ENCODE measurements at regions not wholly inside any gene's neighbourhood (a gene's known extent, or its start where the extent isn't known, plus 50 kb on each side); places are given as distances from the start of the nearest gene placed in this dataset.

- H3K79me2 ChIP-seq (ENCODE audit: insufficient read depth, low read length): no peaks in the 10 kb centered on the region
- TF ChIP-seq CTCF (IDR thresholded peaks at IDR 0.05; ENCODE audit: insufficient read depth, low read depth, low read length) (no peak), EZH2 (IDR thresholded peaks at IDR 0.05; ENCODE audit: insufficient read depth, low read length) (no peak)
- no peak for FAIRE-seq
Measured at GRCh38 chr13:71285700-71286099, 581.3 kb downstream of the DACH1 start.

GRCh38 chr13:71278512-71278911 is 588.5 kb downstream of the DACH1 start:
- Histone ChIP-seq H3K27ac (ENCODE audit: low read depth, low read length) (no peak overlapping the region), H3K4me1 (ENCODE audit: insufficient read depth, low read length) (no peaks in the 10 kb centered on the region), H3K9me3 (ENCODE audit: insufficient read depth, low read depth, low read length) (no peaks in the 10 kb centered on the region), H3K4me3 (ENCODE audit: insufficient read depth, low read depth, low read length) (no peak overlapping the region), H3K36me3 (ENCODE audit: insufficient read depth, low read length) (no peaks in the 10 kb centered on the region), H3K79me2 (ENCODE audit: insufficient read depth, low read length) (no peaks in the 10 kb centered on the region), H4K20me1 (ENCODE audit: insufficient read depth, low read length) (no peaks in the 10 kb centered on the region), H3K9ac (ENCODE audit: low read length) (no peak overlapping the region), H3K4me2 (ENCODE audit: low read length) (no peak overlapping the region), H3K27me3 (ENCODE audit: insufficient read depth, low read length) (no peaks in the 10 kb centered on the region), H2AFZ (ENCODE audit: low read depth, low read length) (peak overlapping the region; percentile 26)
- Mint-ChIP-seq H3K4me3 (ENCODE audit: unreplicated experiment) (no peak overlapping the region), H3K27me3 (ENCODE audit: low read depth, unreplicated experiment) (no peaks in the 10 kb centered on the region), H3K27ac (ENCODE audit: unreplicated experiment) (no peak overlapping the region), H3K36me3 (ENCODE audit: low read depth, unreplicated experiment) (no peaks in the 10 kb centered on the region), H3K4me1 (ENCODE audit: low read depth, unreplicated experiment) (no peaks in the 10 kb centered on the region), H3K9me3 (ENCODE audit: unreplicated experiment) (no peaks in the 10 kb centered on the region)
- TF ChIP-seq EZH2 (IDR thresholded peaks at IDR 0.05; ENCODE audit: insufficient read depth, low read length) (no peak), CTCF (IDR thresholded peaks at IDR 0.05; ENCODE audit: insufficient read depth, low read depth, low read length) (no peak)
- no peak for DNase-seq (ENCODE audit: low read depth)
- FAIRE-seq: no peak

More at GRCh38 chr13:71285700-71286099, 581.3 kb downstream of the DACH1 start:
- H3K36me3 ChIP-seq (ENCODE audit: insufficient read depth, low read length): no peaks in the 10 kb centered on the region
- no peak overlapping the region for H3K9ac ChIP-seq (ENCODE audit: low read length)
- no peak for DNase-seq (ENCODE audit: low read depth)
- no peak overlapping the region for H3K4me3 ChIP-seq (ENCODE audit: insufficient read depth, low read depth, low read length)
- H3K9me3 ChIP-seq (ENCODE audit: insufficient read depth, low read depth, low read length): no peaks in the 10 kb centered on the region
- H3K4me3 Mint-ChIP-seq (ENCODE audit: unreplicated experiment): no peak overlapping the region
- H4K20me1 ChIP-seq (ENCODE audit: insufficient read depth, low read length): no peaks in the 10 kb centered on the region
- H3K9me3 Mint-ChIP-seq (ENCODE audit: unreplicated experiment): peaks cover 2% of the 10 kb centered on the region
- H3K4me1 ChIP-seq (ENCODE audit: insufficient read depth, low read length): no peaks in the 10 kb centered on the region
- H2AFZ ChIP-seq (ENCODE audit: low read depth, low read length): no peak overlapping the region
- H3K4me2 ChIP-seq (ENCODE audit: low read length): no peak overlapping the region
- H3K27me3 ChIP-seq (ENCODE audit: insufficient read depth, low read length): no peaks in the 10 kb centered on the region
- no peaks in the 10 kb centered on the region for H3K36me3 Mint-ChIP-seq (ENCODE audit: low read depth, unreplicated experiment)
- no peaks in the 10 kb centered on the region for H3K27me3 Mint-ChIP-seq (ENCODE audit: low read depth, unreplicated experiment)
- H3K4me1 Mint-ChIP-seq (ENCODE audit: low read depth, unreplicated experiment): peaks cover 5% of the 10 kb centered on the region
- no peak overlapping the region for H3K27ac ChIP-seq (ENCODE audit: low read depth, low read length)
- no peak overlapping the region for H3K27ac Mint-ChIP-seq (ENCODE audit: unreplicated experiment)

- Histone ChIP-seq H3K4me3 (ENCODE audit: insufficient read depth, low read depth, low read length) (no peak overlapping the region), H3K36me3 (ENCODE audit: insufficient read depth, low read length) (no peaks in the 10 kb centered on the region), H2AFZ (ENCODE audit: low read depth, low read length) (no peak overlapping the region), H3K9ac (ENCODE audit: low read length) (no peak overlapping the region), H4K20me1 (ENCODE audit: insufficient read depth, low read length) (no peaks in the 10 kb centered on the region), H3K27me3 (ENCODE audit: insufficient read depth, low read length) (no peaks in the 10 kb centered on the region), H3K9me3 (ENCODE audit: insufficient read depth, low read depth, low read length) (no peaks in the 10 kb centered on the region), H3K4me1 (ENCODE audit: insufficient read depth, low read length) (no peaks in the 10 kb centered on the region), H3K79me2 (ENCODE audit: insufficient read depth, low read length) (no peaks in the 10 kb centered on the region), H3K4me2 (ENCODE audit: low read length) (no peak overlapping the region), H3K27ac (ENCODE audit: low read depth, low read length) (no peak overlapping the region)
- FAIRE-seq (no peak), DNase-seq (ENCODE audit: low read depth) (no peak)
- Mint-ChIP-seq H3K27ac (ENCODE audit: unreplicated experiment) (no peak overlapping the region), H3K36me3 (ENCODE audit: low read depth, unreplicated experiment) (no peaks in the 10 kb centered on the region), H3K27me3 (ENCODE audit: low read depth, unreplicated experiment) (no peaks in the 10 kb centered on the region), H3K9me3 (ENCODE audit: unreplicated experiment) (no peaks in the 10 kb centered on the region), H3K4me1 (ENCODE audit: low read depth, unreplicated experiment) (no peaks in the 10 kb centered on the region), H3K4me3 (ENCODE audit: unreplicated experiment) (no peak overlapping the region)
- TF ChIP-seq CTCF (IDR thresholded peaks at IDR 0.05; ENCODE audit: insufficient read depth, low read depth, low read length): no peak
- no peak for TF ChIP-seq EZH2 (IDR thresholded peaks at IDR 0.05; ENCODE audit: insufficient read depth, low read length)
Measured at GRCh38 chr13:71274923-71275608, 591.9 kb downstream of the DACH1 start.

All from astrocyte (in vitro differentiated cells and primary cell).